ENCODE measurements at regions not wholly inside any gene's neighbourhood (a gene's known extent, or its start where the extent isn't known, plus 50 kb on each side); places are given as distances from the start of the nearest gene placed in this dataset.

DNA sequence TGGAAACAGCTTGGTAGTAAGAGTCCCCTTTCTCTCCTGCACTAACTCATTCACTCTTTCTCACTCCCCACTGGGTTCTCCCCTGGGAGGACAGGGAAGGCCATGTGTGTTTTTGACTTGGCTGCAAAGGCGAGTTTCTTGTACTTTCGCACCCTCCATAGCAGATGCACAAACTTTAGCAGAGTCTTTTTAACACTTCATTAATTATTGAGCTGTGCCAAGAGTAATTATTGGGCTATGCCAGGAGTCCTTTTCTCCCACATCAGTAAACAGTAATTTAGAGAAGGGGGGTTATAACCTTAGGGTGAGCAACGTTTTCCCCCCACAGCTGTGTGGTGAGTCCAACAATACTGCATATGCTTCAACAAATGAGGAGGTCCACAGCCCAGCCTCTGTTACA, 224.4 kb upstream of the ATP11B start:
- Histone ChIP-seq H3K79me1 (ENCODE audit: low read length) (no peaks in the 10 kb centered on the region), H2BK5ac (ENCODE audit: low read depth, low read length, poor library complexity) (no peak overlapping the region), H2AK5ac (ENCODE audit: low read length) (no peak overlapping the region), H4K8ac (ENCODE audit: low read depth, low read length) (no peak overlapping the region), H4K12ac (ENCODE audit: low read depth, low read length) (no peak overlapping the region), H3K27me3 (ENCODE audit: insufficient read depth, low read length) (no peaks in the 10 kb centered on the region), H3K79me2 (ENCODE audit: control insufficient read depth, insufficient read depth, low read length, poor library complexity) (no peaks in the 10 kb centered on the region), H4K91ac (ENCODE audit: low read depth, low read length) (no peak overlapping the region), H3K36me3 (ENCODE audit: control insufficient read depth in 1 of 2, insufficient read depth in 2 of 2, low read length in 2 of 2) (no peaks in the 10 kb centered on the region), H3K9ac (ENCODE audit: low read length) (no peak overlapping the region), H3K9me3 (ENCODE audit: insufficient read depth, low read depth, low read length) (no peaks in the 10 kb centered on the region), H3K4me2 (ENCODE audit: low read length) (no peak overlapping the region), H3K4ac (ENCODE audit: low read depth, low read length) (no peak overlapping the region), H2AFZ (ENCODE audit: insufficient read depth, low read length, poor library complexity) (no peak overlapping the region), H3K4me3 (ENCODE audit: low read depth, low read length) (no peak overlapping the region), H3K23ac (ENCODE audit: low read length) (no peak overlapping the region), H3K14ac (ENCODE audit: low read length) (no peak overlapping the region), H2BK120ac (ENCODE audit: insufficient read depth, low read length, poor library complexity) (no peak overlapping the region), H3K4me1 (ENCODE audit: control insufficient read depth in 1 of 2, insufficient read depth in 2 of 2, low read length in 2 of 2) (peaks cover 2 to 3% of the 10 kb centered on the region in 2 experiments), H2BK12ac (ENCODE audit: low read length) (no peak overlapping the region), H3K18ac (ENCODE audit: low read length) (no peak overlapping the region), H3K27ac (ENCODE audit: low read depth, low read length) (no peak overlapping the region)
- no peak for DNase-seq
- WGBS (ENCODE audit: extremely low coverage, insufficient coverage, insufficient read length), result no CpG with 5 or more reads among the region's 3 CpGs

DNA sequence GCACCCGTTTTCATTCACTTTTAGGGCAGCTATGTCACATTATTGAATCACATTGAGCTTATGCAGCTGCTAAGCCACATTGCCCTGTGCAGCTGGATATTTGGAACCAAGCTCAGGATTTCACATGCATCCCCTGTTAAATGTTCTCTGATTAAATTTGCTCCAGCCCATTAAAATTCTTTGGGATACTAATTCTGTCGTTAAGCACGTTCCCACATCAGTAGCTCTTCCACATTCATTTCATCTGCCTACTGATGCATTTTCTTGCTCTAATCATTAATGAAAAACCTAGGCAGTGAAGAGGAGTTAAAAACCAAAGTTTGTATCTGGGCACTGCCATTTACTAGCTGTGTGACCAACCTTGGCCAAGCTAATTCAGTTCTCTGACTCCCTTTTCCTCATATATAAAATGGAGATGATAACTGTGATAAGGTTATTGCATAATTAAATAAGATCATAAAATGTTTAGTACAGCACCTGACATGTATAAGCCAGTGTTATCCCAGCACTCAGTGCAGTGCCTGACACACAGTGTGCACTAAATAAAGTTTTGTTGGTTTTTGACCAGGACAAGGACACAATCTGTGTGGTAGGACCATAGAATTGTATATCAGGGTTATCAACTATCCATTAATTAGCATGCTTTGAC, 222.2 kb upstream of the ATP11B start:
- no peak for DNase-seq
- Histone ChIP-seq H3K79me2 (ENCODE audit: control insufficient read depth, insufficient read depth, low read length, poor library complexity) (no peaks in the 10 kb centered on the region), H3K4me1 (ENCODE audit: control insufficient read depth in 1 of 2, insufficient read depth in 2 of 2, low read length in 2 of 2) (peaks cover 2 to 3% of the 10 kb centered on the region in 2 experiments), H3K36me3 (ENCODE audit: control insufficient read depth in 1 of 2, insufficient read depth in 2 of 2, low read length in 2 of 2) (no peaks in the 10 kb centered on the region), H3K23ac (ENCODE audit: low read length) (no peak overlapping the region), H2BK12ac (ENCODE audit: low read length) (no peak overlapping the region), H3K4ac (ENCODE audit: low read depth, low read length) (no peak overlapping the region), H2AK5ac (ENCODE audit: low read length) (no peak overlapping the region), H4K91ac (ENCODE audit: low read depth, low read length) (no peak overlapping the region), H2AFZ (ENCODE audit: insufficient read depth, low read length, poor library complexity) (no peak overlapping the region), H4K12ac (ENCODE audit: low read depth, low read length) (no peak overlapping the region), H3K4me3 (ENCODE audit: low read depth, low read length) (no peak overlapping the region), H3K14ac (ENCODE audit: low read length) (no peak overlapping the region), H3K9me3 (ENCODE audit: insufficient read depth, low read depth, low read length) (no peaks in the 10 kb centered on the region), H3K9ac (ENCODE audit: low read length) (no peak overlapping the region), H2BK5ac (ENCODE audit: low read depth, low read length, poor library complexity) (no peak overlapping the region), H3K18ac (ENCODE audit: low read length) (no peak overlapping the region), H3K27ac (ENCODE audit: low read depth, low read length) (no peak overlapping the region), H2BK120ac (ENCODE audit: insufficient read depth, low read length, poor library complexity) (no peak overlapping the region), H4K8ac (ENCODE audit: low read depth, low read length) (no peak overlapping the region), H3K4me2 (ENCODE audit: low read length) (no peak overlapping the region), H3K27me3 (ENCODE audit: insufficient read depth, low read length) (no peaks in the 10 kb centered on the region), H3K79me1 (ENCODE audit: low read length) (no peaks in the 10 kb centered on the region)
- no CpG with 5 or more reads among the region's 3 CpGs for WGBS (ENCODE audit: extremely low coverage, insufficient coverage, insufficient read length)

DNA sequence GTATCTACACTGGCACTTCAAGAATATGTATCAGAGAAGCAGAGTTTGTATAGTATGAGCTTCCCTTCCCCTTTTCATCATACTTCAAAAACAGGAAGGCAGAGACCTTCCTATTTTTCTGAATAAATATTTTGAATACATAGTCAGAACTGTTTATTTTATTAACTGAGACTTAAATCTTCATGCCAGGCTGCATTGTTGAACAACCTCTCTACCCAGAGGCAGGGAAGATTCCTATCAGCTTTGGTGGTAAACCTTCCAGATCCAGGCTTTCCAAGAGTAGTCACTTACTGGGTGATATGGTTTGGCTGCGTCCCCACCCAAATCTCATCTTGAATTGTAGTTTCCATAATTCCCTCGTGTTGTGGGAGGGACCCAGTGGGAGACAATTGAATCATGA, 217.4 kb upstream of the ATP11B start:
- Histone ChIP-seq H3K18ac (ENCODE audit: low read length) (no peak overlapping the region), H3K79me1 (ENCODE audit: low read length) (no peaks in the 10 kb centered on the region), H3K36me3 (ENCODE audit: control insufficient read depth in 1 of 2, insufficient read depth in 2 of 2, low read length in 2 of 2) (no peaks in the 10 kb centered on the region), H3K4me3 (ENCODE audit: low read depth, low read length) (no peak overlapping the region), H3K9ac (ENCODE audit: low read length) (no peak overlapping the region), H3K23ac (ENCODE audit: low read length) (no peak overlapping the region), H3K4me2 (ENCODE audit: low read length) (no peak overlapping the region), H3K4me1 (ENCODE audit: control insufficient read depth in 1 of 2, insufficient read depth in 2 of 2, low read length in 2 of 2) (no peaks in the 10 kb centered on the region), H3K14ac (ENCODE audit: low read length) (no peak overlapping the region), H4K12ac (ENCODE audit: low read depth, low read length) (no peak overlapping the region), H4K8ac (ENCODE audit: low read depth, low read length) (no peak overlapping the region), H3K79me2 (ENCODE audit: control insufficient read depth, insufficient read depth, low read length, poor library complexity) (no peaks in the 10 kb centered on the region), H3K9me3 (ENCODE audit: insufficient read depth, low read depth, low read length) (no peaks in the 10 kb centered on the region), H2BK120ac (ENCODE audit: insufficient read depth, low read length, poor library complexity) (no peak overlapping the region), H2AFZ (ENCODE audit: insufficient read depth, low read length, poor library complexity) (no peak overlapping the region), H2BK5ac (ENCODE audit: low read depth, low read length, poor library complexity) (no peak overlapping the region), H2BK12ac (ENCODE audit: low read length) (no peak overlapping the region), H2AK5ac (ENCODE audit: low read length) (no peak overlapping the region), H3K27me3 (ENCODE audit: insufficient read depth, low read length) (no peaks in the 10 kb centered on the region), H4K91ac (ENCODE audit: low read depth, low read length) (no peak overlapping the region), H3K4ac (ENCODE audit: low read depth, low read length) (no peak overlapping the region), H3K27ac (ENCODE audit: low read depth, low read length) (no peak overlapping the region)
- no peak for DNase-seq
- WGBS (ENCODE audit: extremely low coverage, insufficient coverage, insufficient read length), result no CpG with 5 or more reads among the region's 2 CpGs

DNA sequence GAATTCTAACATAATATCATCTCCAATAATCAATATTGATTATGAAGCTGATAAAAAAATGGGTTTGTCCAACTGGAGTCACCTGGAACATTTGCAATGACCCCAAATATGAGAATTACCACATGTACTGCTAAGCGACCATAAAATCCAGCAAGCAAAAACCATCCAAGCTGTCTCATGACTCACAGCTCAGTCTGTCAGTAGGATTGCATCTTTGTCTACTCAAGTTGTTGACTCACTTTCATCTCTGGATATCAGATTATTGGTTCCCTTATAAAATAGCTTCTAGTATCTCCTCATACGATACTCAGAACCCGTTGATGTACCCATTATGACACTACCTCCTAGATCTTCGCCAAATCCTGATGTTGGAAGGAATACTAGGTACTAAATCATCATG, 209.8 kb upstream of the ATP11B start:
- no peak for DNase-seq
- H2BK5ac ChIP-seq (ENCODE audit: low read depth, low read length, poor library complexity), result no peak overlapping the region
- H4K12ac ChIP-seq (ENCODE audit: low read depth, low read length), result no peak overlapping the region
- H3K4me2 ChIP-seq (ENCODE audit: low read length), result no peak overlapping the region
- no peak overlapping the region for H2BK120ac ChIP-seq (ENCODE audit: insufficient read depth, low read length, poor library complexity)
- WGBS (ENCODE audit: extremely low coverage, insufficient coverage, insufficient read length), result no CpG with 5 or more reads among the region's 4 CpGs
- no peak overlapping the region for H3K4ac ChIP-seq (ENCODE audit: low read depth, low read length)
- H3K27ac ChIP-seq (ENCODE audit: low read depth, low read length), result no peak overlapping the region
- no peaks in the 10 kb centered on the region for H3K79me2 ChIP-seq (ENCODE audit: control insufficient read depth, insufficient read depth, low read length, poor library complexity)
- no peak overlapping the region for H3K9ac ChIP-seq (ENCODE audit: low read length)
- no peak overlapping the region for H3K4me3 ChIP-seq (ENCODE audit: low read depth, low read length)
- no peak overlapping the region for H2AFZ ChIP-seq (ENCODE audit: insufficient read depth, low read length, poor library complexity)
- H3K23ac ChIP-seq (ENCODE audit: low read length), result no peak overlapping the region
- H3K79me1 ChIP-seq (ENCODE audit: low read length), result no peaks in the 10 kb centered on the region
- no peak overlapping the region for H2AK5ac ChIP-seq (ENCODE audit: low read length)
- no peak overlapping the region for H3K14ac ChIP-seq (ENCODE audit: low read length)
- no peaks in the 10 kb centered on the region for H3K36me3 ChIP-seq (ENCODE audit: control insufficient read depth in 1 of 2, insufficient read depth in 2 of 2, low read length in 2 of 2)
- no peak overlapping the region for H4K91ac ChIP-seq (ENCODE audit: low read depth, low read length)
- no peak overlapping the region for H4K8ac ChIP-seq (ENCODE audit: low read depth, low read length)
- no peaks in the 10 kb centered on the region for H3K9me3 ChIP-seq (ENCODE audit: insufficient read depth, low read depth, low read length)
- no peaks in the 10 kb centered on the region for H3K27me3 ChIP-seq (ENCODE audit: insufficient read depth, low read length)
- H3K4me1 ChIP-seq (ENCODE audit: control insufficient read depth in 1 of 2, insufficient read depth in 2 of 2, low read length in 2 of 2), result no peaks in the 10 kb centered on the region
- H2BK12ac ChIP-seq (ENCODE audit: low read length), result no peak overlapping the region
- H3K18ac ChIP-seq (ENCODE audit: low read length), result no peak overlapping the region
